HUES48 (cell line): ENCODE measurements at regions not wholly inside any gene's neighbourhood (a gene's known extent, or its start where the extent isn't known, plus 50 kb on each side); places are given as distances from the start of the nearest gene placed in this dataset.

Experiments
- H3K27ac ChIP-seq: one replicate; pipeline ENCODE4 v1.7.0; 2013; ENCODE audit warnings: low read depth, low read length, inconsistent platforms
- H3K27me3 ChIP-seq: 2 replicates; pipeline ENCODE4 v1.6.1; 2013; ENCODE audit warnings: mild to moderate bottlenecking, low read length; ENCODE audit not compliant: control insufficient read depth, insufficient read depth
- H3K36me3 ChIP-seq: 2 replicates; pipeline ENCODE4 v1.6.1; 2013; ENCODE audit warnings: low read length; ENCODE audit not compliant: control insufficient read depth, insufficient read depth
- H3K4me1 ChIP-seq: 2 replicates; pipeline ENCODE4 v1.6.1; 2013; ENCODE audit warnings: mild to moderate bottlenecking, low read length; ENCODE audit not compliant: control insufficient read depth, insufficient read depth
- H3K4me3 ChIP-seq: 2 replicates; pipeline ENCODE4 v1.5.1; 2013; ENCODE audit warnings: mild to moderate bottlenecking, low read depth, low read length
- H3K9ac ChIP-seq: 2 replicates; pipeline ENCODE4 v1.6.1; 2013; ENCODE audit warnings: mild to moderate bottlenecking, low read depth, low read length, moderate library complexity
- H3K9me3 ChIP-seq: 2 replicates; pipeline ENCODE4 v1.6.1; 2013; ENCODE audit warnings: low read length; ENCODE audit not compliant: control insufficient read depth, insufficient read depth

- Histone ChIP-seq H3K9me3 (no peaks in the 10 kb centered on the region), H3K27ac (no peak overlapping the region), H3K9ac (no peak overlapping the region), H3K27me3 (no peaks in the 10 kb centered on the region), H3K4me3 (no peak overlapping the region), H3K4me1 (no peaks in the 10 kb centered on the region), H3K36me3 (no peaks in the 10 kb centered on the region)
Measured at GRCh38 chr13:72585254-72585653, 142.2 kb downstream of the MZT1 start.

- Histone ChIP-seq H3K4me1 (peaks cover 6% of the 10 kb centered on the region; the same call in 1 of the 2 replicates), H3K36me3 (no peaks in the 10 kb centered on the region), H3K9ac (no peak overlapping the region), H3K27me3 (no peaks in the 10 kb centered on the region), H3K4me3 (no peak overlapping the region), H3K27ac (no peak overlapping the region), H3K9me3 (no peaks in the 10 kb centered on the region)
Measured at GRCh38 chr13:72571191-72571590, 156.2 kb downstream of the MZT1 start.

GRCh38 chr13:72570019-72570418 is 157.4 kb downstream of the MZT1 start:
- Histone ChIP-seq H3K36me3 (no peaks in the 10 kb centered on the region), H3K4me3 (no peak overlapping the region), H3K27ac (no peak overlapping the region), H3K4me1 (peaks cover 6% of the 10 kb centered on the region; the same call in 1 of the 2 replicates), H3K27me3 (no peaks in the 10 kb centered on the region), H3K9ac (no peak overlapping the region), H3K9me3 (no peaks in the 10 kb centered on the region)

GRCh38 chr13:72567566-72567965 is 159.9 kb downstream of the MZT1 start:
- H3K4me3 ChIP-seq, result no peak overlapping the region
- peaks cover 6% of the 10 kb centered on the region; the same call in 1 of the 2 replicates for H3K4me1 ChIP-seq
- no peaks in the 10 kb centered on the region for H3K9me3 ChIP-seq
- H3K27me3 ChIP-seq, result no peaks in the 10 kb centered on the region
- no peak overlapping the region for H3K27ac ChIP-seq
- no peak overlapping the region for H3K9ac ChIP-seq
- no peaks in the 10 kb centered on the region for H3K36me3 ChIP-seq

GRCh38 chr13:72566526-72566925 is 160.9 kb downstream of the MZT1 start:
- Histone ChIP-seq H3K9me3 (no peaks in the 10 kb centered on the region), H3K27ac (no peak overlapping the region), H3K36me3 (no peaks in the 10 kb centered on the region), H3K4me1 (peaks cover 6% of the 10 kb centered on the region; the same call in 1 of the 2 replicates), H3K9ac (no peak overlapping the region), H3K27me3 (no peaks in the 10 kb centered on the region), H3K4me3 (no peak overlapping the region)

- H3K9ac ChIP-seq, result no peak overlapping the region
- no peak overlapping the region for H3K4me3 ChIP-seq
- H3K27ac ChIP-seq, result no peak overlapping the region
- H3K36me3 ChIP-seq, result no peaks in the 10 kb centered on the region
- no peaks in the 10 kb centered on the region for H3K27me3 ChIP-seq
- peaks cover 6% of the 10 kb centered on the region; the same call in 1 of the 2 replicates for H3K4me1 ChIP-seq
- H3K9me3 ChIP-seq, result no peaks in the 10 kb centered on the region
Measured at GRCh38 chr13:72565893-72566292, 161.5 kb downstream of the MZT1 start.

GRCh38 chr13:72562686-72563085 is 164.7 kb downstream of the MZT1 start:
- peaks cover 1% of the 10 kb centered on the region; the same call in 1 of the 2 replicates for H3K4me1 ChIP-seq
- no peaks in the 10 kb centered on the region for H3K27me3 ChIP-seq
- no peak overlapping the region for H3K4me3 ChIP-seq
- no peak overlapping the region for H3K27ac ChIP-seq
- no peaks in the 10 kb centered on the region for H3K36me3 ChIP-seq
- H3K9ac ChIP-seq, result no peak overlapping the region
- H3K9me3 ChIP-seq, result no peaks in the 10 kb centered on the region

- Histone ChIP-seq H3K36me3 (no peaks in the 10 kb centered on the region), H3K9ac (no peak overlapping the region), H3K4me3 (no peak overlapping the region), H3K9me3 (no peaks in the 10 kb centered on the region), H3K27me3 (no peaks in the 10 kb centered on the region), H3K4me1 (no peaks in the 10 kb centered on the region), H3K27ac (no peak overlapping the region)
Measured at GRCh38 chr13:72561791-72562190, 165.6 kb downstream of the MZT1 start.

- no peak overlapping the region for H3K4me3 ChIP-seq
- H3K4me1 ChIP-seq, result no peaks in the 10 kb centered on the region
- no peaks in the 10 kb centered on the region for H3K9me3 ChIP-seq
- no peaks in the 10 kb centered on the region for H3K27me3 ChIP-seq
- H3K9ac ChIP-seq, result no peak overlapping the region
- no peak overlapping the region for H3K27ac ChIP-seq
- H3K36me3 ChIP-seq, result no peaks in the 10 kb centered on the region
Measured at GRCh38 chr13:72559716-72560115, 167.7 kb downstream of the MZT1 start.

GRCh38 chr13:72556945-72557344 is 170.5 kb downstream of the MZT1 start:
- H3K36me3 ChIP-seq, result no peaks in the 10 kb centered on the region
- no peaks in the 10 kb centered on the region for H3K27me3 ChIP-seq
- H3K9ac ChIP-seq, result no peak overlapping the region
- H3K27ac ChIP-seq, result no peak overlapping the region
- H3K4me1 ChIP-seq, result no peaks in the 10 kb centered on the region
- H3K4me3 ChIP-seq, result no peak overlapping the region
- H3K9me3 ChIP-seq, result no peaks in the 10 kb centered on the region

GRCh38 chr13:72555601-72556000 is 171.8 kb downstream of the MZT1 start:
- H3K4me1 ChIP-seq, result no peaks in the 10 kb centered on the region
- no peaks in the 10 kb centered on the region for H3K27me3 ChIP-seq
- no peak overlapping the region for H3K4me3 ChIP-seq
- no peaks in the 10 kb centered on the region for H3K36me3 ChIP-seq
- no peak overlapping the region for H3K27ac ChIP-seq
- no peak overlapping the region for H3K9ac ChIP-seq
- H3K9me3 ChIP-seq, result no peaks in the 10 kb centered on the region

- Histone ChIP-seq H3K27ac (no peak overlapping the region), H3K36me3 (no peaks in the 10 kb centered on the region), H3K9ac (no peak overlapping the region), H3K4me3 (no peak overlapping the region), H3K9me3 (no peaks in the 10 kb centered on the region), H3K27me3 (no peaks in the 10 kb centered on the region), H3K4me1 (no peaks in the 10 kb centered on the region)
Measured at GRCh38 chr13:72552731-72553130, 174.7 kb downstream of the MZT1 start.
